ENCODE measurements at regions not wholly inside any gene's neighbourhood (a gene's known extent, or its start where the extent isn't known, plus 50 kb on each side); places are given as distances from the start of the nearest gene placed in this dataset.
"Not testable (repeated sequence)": the region's sequence is repeated elsewhere in the genome, so short reads cannot be mapped to it uniquely, and the experiment has no call there.

DNA sequence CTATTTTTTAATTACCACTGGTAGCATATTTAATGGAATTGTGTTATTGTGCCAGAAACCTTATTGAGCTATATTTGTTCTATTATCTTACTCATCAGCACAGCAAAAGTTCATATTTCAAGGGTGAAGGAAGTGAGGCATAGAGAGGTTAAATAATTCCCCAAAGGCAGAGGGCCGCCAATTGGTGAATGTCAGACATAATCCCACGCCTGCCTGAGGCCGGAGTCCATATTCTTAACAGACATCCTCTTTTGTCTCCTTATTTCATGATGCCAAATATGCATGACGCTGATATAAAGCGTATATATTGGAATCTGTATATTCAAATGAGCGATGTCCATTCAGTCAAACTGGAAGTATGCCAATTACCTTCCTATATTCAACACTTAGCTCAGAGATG, 505.0 kb upstream of the SLC35B3 start:
- no peak for DNase-seq (ENCODE audit: low read depth, low spot score)

DNA sequence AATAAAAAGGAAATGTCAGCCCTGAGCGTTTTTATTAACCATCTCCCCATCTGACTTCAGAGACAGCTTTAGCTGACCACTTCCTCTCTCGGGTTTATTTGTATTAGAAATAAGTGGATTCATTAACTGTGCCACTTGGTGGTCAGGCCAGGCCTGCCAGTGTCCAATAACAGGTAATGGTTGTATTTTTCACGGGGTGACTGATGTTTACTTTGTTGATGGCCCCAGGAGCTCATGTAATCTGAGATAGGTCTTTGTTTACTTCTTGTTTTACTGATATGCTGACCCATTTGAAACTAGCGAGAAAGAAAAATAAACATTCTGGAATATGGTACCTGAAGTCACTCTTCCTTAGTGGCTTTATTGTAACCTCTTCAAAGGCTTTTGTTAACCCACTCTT, 504.3 kb upstream of the SLC35B3 start:
- DNase-seq (ENCODE audit: low read depth, low spot score): no peak

DNA sequence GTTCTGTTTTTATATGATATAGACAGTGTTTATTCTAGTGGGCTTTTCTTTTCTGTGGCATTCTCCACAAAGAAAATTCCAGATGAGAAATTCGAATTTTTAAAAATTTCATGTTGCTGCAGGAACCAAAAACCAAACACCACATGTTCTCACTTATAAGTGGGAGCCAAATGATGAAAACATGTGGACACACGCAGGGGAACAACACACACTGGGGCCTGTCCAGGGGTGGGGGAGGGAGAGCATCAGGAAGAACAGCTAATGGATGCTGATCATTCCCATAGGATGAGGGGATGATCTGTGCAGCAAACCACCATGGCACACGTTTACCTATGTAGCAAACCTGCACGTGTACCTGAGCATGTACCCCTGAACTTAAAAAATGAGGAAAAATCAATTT, 499.0 kb upstream of the SLC35B3 start:
- no peak for DNase-seq (ENCODE audit: low read depth, low spot score)

DNA sequence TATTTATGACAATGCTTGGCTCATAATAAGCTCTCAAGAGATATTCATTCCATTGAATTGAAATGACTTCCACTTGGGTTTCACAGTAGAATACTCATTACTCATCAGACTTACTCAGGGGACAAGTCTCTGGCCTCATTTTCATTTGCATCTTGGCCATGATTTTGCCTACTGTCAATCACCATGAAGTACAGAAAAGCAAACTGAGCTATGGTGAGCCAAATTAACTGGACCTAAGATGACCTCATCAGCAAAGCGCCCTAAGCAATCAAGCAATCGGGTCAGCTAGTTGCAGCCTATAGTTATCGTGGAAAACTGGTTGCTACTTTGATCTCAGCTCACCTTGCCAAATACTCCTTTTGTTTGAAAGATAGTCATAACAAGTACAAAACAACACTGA, 494.7 kb upstream of the SLC35B3 start:
- DNase-seq (ENCODE audit: low read depth, low spot score): no peak

DNA sequence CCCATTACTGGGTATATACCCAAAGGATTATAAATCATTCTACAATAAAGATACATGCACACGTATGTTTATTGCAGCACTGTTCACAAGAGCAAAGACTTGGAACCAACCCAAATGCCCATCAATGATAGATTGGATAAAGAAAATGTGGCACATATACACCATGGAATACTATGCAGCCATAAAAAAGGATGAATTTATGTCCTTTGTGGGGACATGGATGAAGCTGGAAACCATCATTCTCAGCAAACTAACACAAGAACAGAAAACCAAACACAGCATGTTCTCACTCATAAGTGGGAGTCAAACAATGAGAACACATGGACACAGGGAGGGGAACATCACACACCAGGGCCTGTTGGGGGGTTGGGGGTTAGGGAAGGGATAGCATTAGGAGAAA, 484.9 kb upstream of the SLC35B3 start:
- DNase-seq (ENCODE audit: low read depth, low spot score): not testable (repeated sequence)

DNA sequence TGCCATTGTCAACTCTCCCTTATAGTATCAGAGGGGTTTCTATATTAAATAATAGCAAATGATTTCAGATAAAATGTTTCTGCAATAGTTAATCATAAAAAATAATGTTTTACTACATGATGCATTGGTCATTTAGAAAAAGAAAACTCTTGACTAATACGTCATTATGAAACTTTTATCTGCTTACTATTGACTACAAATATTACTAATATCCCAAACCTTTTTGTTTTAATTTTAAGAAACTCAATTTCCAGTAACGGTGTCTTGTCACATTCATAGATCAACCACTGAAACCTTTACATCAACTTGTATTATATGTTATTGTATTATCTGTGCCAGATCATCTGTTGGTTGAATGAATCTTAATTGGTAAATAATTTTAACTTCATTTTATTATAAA, 482.9 kb upstream of the SLC35B3 start:
- no peak for DNase-seq (ENCODE audit: low read depth, low spot score)

DNA sequence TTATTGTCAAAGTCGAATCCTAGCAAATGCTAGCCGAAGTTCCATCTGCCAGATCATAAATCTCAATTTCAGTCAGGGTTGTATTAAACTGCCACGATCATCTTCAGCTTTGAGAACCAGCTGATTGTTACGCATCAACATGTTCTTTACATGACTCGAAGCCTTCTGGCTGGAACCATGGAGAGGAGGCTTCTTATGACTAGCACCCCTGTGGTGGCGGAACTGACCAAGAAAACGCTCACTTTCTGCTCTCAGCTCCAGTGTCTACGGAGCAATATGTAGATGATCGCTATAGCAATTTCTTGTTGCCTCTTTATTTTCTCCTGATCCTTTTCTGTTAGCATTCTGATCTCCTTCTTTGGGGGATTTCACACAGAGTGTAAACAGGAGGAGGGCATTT, 479.4 kb upstream of the SLC35B3 start:
- no peak for DNase-seq (ENCODE audit: low read depth, low spot score)

DNA sequence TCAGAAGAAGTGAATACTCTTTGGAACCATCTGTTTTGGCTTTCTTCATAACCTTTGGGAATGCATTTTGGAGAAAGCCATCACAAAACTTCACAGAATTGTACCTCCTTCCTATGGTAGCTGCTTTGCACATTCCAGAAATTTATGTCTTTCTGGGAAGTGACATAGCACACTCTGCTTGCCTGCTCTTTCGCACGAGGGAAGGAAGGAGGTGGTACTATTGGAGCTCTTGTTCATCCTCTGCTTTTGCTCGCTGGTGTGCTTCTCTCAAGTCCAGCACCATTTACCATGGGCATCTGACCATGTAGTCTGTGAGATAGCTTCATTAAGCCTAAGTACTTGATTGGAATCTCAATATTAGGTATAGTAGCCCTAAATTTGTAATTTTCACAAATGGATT, 473.3 kb upstream of the SLC35B3 start:
- DNase-seq (ENCODE audit: low read depth, low spot score): no peak

DNA sequence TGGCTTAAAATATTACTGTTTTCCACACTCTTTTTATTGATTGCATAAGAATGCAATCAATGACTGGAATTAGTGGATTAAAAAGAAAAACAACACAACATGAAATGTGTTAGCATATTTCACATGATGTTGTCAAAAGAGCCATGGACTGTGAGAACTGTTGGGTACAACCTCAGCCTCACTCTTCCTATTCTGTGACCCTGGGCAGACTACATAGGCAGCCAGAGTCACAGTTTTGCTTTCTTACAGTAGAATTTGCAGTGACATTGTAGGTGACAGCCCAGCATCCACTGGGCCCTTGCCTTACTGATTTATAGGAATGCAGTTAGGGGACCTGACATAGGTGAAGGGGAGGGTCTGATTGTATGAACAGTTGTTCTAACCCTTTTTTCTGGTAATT, 471.4 kb upstream of the SLC35B3 start:
- no peak for DNase-seq (ENCODE audit: low read depth, low spot score)

DNA sequence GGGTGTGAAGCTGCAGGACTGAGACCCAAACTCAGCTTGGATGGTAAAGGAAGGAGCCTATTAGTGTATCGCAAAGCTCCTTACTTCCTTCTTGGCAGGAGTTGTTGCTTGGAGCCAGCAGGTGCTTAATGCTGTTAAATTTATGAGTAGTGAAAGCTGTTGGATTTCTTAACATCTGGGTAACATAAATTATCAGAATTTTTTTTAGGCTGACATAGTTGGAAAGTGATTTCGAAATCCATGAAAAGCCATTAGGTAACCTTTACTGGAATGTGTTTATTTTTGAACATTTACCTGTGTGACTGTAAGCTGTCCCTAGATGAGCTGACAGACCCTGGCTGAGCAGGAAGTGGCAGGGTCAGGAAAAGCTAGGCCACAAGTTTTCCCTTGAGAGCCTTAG, 470.4 kb upstream of the SLC35B3 start:
- DNase-seq (ENCODE audit: low read depth, low spot score): no peak

DNA sequence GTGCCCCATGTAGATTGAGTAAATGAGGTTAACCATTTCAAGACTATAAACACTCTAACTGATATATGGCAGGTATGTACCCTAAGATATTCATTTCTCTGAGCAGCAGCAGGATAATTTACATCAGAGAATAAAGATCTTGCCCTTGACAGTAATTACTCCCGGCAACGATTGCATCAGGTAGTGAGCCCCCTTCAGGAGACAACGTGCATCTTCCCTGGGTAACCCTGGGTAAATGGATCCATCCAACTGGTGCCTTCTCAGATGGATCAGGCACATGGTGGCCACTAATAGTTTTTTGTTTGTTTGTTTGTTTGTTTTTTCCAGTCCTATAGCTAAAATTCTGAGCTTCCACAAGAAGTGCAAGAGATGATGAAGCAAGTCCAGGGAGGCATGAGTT, 469.4 kb upstream of the SLC35B3 start:
- no peak for DNase-seq (ENCODE audit: low read depth, low spot score)

DNA sequence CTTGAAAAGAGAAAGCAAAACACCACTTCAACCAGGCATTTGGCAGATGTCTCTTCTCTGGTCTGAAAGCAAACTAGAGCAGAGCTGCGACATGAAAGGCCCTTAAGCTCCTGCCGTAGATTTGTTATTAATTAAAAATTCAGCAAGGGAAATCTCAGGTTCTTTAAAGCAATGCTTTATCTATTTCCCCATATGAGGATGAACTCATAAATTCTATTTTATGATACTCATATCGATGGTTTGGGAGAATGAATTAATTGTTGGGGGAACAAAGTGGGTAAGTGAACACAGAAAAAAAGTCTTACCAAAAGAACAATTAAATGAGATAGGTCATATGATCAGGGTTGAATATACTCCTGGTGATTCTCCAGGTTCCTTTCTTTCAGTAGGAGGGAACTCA, 464.7 kb upstream of the SLC35B3 start:
- DNase-seq (ENCODE audit: low read depth, low spot score): no peak

DNA sequence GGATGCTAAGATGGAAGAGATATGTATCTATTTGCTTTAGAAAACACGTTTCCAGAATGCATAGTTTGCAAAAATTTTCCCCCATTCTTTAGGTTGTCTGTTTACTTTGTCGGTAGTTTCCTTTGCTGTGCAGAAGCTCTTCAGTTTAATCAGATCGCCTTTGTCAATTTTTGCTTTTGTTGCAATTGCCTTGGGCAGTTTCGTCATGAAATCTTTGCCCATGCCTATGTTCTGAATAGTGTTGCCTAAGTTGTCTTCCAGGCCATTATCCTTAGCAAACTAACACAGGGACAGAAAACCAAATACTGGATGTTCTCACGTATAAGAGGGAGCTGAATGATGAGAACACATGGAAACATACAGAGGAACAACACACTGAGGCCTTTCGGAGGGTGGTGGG, 454.2 kb upstream of the SLC35B3 start:
- DNase-seq (ENCODE audit: low read depth, low spot score): no peak

DNA sequence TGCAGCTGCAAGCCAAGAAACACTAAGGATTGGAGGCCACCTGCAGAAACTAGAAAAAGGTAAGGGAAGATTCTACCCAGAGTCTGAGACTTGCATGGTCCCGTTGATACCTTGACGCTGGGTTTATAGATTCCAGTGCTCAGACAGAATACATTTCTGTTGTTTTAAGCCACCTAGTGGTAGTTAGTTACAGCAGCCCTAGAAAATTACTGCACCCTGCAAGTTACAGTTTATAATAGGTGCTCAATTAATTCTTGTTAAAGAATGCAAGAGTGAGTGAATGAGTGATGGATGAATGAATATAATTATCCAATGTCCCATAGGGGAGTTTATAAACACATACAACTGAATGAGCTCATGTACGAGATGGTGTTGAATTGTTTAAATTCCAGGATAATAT, 453.1 kb upstream of the SLC35B3 start:
- no peak for DNase-seq (ENCODE audit: low read depth, low spot score)

DNA sequence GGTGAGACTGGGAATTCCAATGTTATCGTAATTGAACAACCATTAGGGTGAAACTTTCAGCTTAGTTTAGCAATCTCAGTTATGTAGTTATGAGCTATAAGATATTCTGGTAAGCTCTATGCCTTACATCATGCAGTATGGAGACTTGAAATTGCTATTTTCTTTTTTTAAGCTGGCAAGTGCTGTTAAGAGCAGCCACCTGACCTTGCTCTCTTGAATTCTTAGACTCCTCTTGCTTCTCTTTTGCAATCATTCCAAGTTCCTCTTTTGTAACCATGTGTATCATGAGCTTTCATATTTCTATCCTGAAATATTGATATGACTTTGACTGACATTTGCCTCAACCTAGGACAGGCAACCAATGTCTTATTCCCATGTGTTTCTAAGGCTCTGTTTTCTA, 446.3 kb upstream of the SLC35B3 start:
- no peak for DNase-seq (ENCODE audit: low read depth, low spot score)

DNA sequence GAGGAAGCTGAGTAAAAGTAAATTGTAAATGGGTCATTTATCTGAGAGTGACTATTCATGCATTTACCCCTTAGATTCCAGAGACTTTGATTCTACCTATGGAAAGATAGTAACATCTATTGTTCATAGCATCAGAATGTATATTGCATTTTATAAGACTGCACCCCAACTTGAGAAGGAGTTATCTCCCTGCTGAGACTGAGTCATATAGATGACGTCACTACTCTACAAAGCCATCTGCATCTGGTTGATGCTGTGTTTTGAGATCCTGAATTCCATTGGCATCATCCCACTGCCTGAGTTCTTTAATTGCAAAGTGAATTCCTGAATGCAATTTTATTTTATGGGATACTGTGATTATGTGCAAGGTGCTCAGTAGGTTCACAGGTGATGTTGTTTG, 444.0 kb upstream of the SLC35B3 start:
- DNase-seq (ENCODE audit: low read depth, low spot score): no peak

DNA sequence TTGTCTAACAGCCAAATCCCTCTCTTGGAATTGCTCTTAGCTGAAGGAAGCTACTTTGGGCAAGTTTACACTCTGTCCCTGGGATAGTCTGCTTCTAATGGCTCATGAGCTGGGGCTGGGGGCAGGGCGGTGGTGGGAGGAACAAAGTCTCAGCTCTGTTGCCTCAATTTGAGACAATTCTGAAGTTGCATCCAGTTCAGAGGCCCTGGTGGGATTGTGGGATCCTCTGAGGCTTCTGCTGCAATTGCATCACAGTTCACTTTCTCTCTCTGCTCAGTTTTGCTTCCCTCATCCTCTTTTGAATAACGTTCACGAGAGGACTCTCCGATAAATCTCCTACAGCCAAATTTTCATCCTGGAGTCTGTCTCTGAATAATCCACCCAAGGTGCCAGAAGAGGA, 440.6 kb upstream of the SLC35B3 start:
- DNase-seq (ENCODE audit: low read depth, low spot score): no peak

DNA sequence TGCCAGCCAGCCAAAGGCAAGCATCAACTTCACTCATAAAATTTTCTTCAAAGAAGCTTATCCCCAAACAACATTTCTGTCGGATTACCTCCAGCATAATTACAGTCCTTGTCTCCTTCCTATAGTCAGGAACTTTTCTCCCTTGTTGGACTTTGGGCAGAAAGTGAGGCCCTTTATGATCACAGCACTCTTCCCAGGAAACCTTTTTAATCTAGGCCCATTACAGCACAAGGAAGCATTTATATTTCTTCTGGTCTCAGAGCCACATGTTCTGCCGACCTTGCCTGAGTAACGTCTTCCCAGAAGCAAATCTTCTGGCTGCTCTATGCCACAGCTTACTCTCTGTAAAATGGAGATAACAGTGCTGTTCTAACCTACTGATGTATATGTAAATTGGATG, 437.2 kb upstream of the SLC35B3 start:
- no peak for DNase-seq (ENCODE audit: low read depth, low spot score)

DNA sequence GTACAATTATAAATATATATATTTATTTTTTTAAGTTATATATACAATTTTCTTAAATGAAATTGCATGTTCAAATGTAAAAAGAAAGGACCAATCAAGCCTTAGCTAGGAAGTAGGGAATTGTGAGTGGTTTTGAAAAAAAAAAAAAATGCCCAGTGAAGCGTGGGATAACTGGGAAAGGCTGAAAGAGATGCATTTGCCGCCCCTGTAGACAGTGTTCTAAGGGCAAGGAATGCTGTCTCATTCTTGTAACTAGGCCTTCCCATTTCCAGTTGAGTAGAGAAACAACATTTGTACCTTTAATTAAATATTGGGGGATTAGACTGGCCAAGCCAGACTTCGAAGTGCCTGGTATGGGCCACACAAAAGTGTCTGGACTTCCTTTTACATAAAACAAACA, 430.1 kb upstream of the SLC35B3 start:
- DNase-seq (ENCODE audit: low read depth, low spot score): no peak

DNA sequence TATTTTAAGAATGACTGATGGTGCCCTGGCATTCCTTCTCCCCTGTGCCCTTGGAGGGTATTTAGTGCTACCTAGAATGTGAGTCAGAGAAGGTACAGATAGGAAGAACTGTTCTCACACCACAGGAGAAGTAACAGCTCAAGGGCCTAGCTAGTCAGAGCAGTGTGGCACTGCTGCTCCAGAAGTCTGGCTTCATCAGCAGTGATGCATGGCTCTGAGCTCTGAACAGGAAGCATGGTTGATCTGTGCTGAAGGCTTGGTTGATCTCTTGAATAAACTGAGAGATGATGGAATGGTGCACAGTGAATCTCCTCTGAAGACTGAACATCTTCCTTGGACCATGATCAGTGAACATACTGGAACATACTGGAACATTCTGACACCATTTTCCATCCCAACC, 425.3 kb upstream of the SLC35B3 start:
- no peak for DNase-seq (ENCODE audit: low read depth, low spot score)

DNA sequence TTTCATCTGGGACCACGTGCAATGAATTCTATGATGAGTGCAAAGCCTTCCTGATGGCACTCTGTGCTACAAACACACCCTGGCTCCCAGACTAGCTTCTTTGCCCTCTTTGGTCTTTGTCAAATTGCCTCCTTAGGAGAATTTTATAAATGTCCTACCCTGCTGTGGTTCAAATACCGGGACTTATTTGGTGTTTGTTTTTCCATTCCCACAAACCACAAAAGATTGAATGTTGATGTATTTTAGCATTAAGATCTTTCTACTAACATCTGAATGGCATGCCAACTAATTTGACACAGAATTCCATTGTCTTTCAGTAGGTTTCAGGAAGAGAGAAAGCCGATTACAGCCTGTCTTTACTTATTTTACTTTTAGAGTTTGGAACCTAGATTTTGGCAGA, 424.2 kb upstream of the SLC35B3 start:
- no peak for DNase-seq (ENCODE audit: low read depth, low spot score)

DNA sequence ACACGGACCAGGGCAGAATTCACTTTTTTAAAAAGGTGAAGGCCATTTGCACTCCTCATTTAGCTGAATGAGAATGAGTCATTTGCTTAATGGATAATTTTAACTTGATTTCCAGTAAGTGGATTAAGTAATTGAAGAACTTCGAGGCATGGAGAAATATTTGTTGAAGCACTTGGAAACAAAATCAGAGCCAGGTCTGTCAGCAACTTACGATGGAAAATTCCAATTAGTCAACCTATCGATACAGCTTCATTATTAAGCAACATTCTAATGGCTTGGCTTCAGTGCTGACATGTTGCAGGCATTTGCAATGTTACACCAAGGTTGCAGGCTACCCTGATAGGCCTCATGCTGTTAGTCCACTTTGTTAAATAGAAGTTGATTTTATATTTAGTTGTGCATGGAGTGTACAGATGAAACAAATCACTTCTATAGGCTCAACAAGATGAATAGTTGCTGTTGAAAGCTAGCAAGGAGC, 423.5 kb upstream of the SLC35B3 start:
- DNase-seq (ENCODE audit: low read depth, low spot score): no peak

DNA sequence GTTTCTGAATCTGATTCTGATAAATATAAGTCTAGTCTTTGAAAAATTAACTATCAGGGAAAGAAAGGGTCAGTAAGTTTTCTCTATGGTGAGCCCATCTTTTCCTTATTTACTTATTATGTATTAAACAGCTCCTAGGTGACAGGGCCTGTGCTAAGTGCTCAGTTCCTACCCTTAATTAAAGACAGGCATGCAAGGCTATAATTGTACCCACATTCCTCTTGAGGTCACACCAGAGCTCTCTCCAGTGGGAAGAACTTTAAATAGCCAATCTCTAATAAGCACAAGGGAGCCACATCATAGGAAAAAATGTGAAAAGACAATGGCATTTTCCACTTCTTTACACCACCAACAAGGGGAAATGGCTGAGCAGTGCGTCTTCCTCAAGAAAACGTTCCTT, 421.8 kb upstream of the SLC35B3 start:
- DNase-seq (ENCODE audit: low read depth, low spot score): no peak

DNA sequence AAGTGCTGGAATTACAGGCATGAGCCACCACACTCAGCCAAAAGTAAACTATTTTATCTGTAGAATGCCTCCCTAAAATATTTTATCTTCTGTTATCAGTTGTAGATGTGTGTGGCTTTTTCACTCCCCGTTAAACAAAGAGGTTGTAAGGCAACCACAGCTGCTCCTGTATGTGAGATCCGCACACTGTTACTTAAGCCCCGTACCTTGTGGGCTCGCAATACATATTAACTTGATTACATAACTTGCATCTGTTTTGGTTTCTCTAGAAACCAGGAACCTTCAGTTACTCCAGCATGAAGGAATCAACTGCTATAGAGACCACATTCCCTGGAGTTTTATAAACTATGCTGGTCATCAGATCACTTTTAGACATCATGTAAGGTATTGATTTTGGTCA, 420.1 kb upstream of the SLC35B3 start:
- DNase-seq (ENCODE audit: low read depth, low spot score): no peak

DNA sequence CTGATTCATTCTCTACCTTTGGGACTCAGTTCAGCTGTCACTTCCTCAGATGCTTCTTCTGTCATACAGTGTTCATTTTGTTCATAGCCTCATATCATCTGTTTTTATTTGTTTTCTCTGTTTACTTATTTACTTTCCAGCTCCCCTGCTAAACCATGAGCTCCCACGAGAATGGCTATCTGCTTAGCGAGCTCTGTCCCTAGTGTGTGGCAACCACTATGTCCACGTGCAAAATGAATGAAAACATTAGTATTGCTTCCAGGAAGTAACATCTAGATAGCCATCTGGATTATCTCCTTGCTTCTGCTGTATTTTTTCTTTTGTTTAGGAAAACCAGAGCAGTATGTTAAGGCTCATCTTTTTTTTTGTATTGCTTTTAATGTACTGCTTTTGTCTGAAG, 417.0 kb upstream of the SLC35B3 start:
- DNase-seq (ENCODE audit: low read depth, low spot score): no peak
